ENCODE measurements at regions not wholly inside any gene's neighbourhood (a gene's known extent, or its start where the extent isn't known, plus 50 kb on each side); places are given as distances from the start of the nearest gene placed in this dataset.

DNA sequence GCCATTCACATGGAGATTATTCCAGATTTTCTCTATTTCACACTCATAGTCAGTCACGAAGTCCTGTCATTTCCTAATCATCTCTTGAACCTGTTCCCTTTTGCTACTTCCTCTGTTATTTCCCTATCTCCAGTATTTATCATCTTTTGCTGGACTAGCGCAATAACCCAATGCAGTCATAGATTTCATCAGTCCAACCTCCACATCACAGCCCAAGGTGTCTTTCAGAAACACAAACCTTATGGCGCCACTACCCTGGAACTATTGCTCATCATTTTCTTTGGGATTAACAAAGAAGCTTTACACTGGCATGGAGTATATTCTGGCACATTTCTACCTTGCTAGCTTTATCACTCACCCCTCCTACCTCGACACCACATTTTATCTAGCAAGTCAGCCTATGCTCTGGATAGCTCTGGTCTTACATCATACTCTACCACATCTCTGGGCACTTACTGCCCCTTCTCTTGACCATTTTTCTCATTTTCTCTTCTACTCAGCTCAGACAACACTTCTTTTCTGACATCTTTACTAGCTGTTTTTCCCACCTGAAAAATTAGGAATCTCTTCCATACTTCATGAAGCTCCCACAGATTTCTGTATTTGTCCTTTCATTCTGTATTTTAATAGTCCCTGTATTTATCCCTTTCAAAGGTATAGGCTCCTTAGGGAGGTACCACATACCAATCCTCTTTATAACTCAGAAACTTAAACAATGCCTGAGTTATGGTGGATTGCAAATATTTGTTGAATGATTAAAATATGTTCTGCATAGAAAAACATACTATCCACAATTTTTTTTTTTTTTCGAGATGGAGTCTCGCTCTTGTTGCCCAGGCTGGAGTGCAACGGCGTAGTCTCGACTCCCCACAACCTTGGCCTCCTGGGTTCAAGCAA is 534.7 kb downstream of the KLF12 start:
- no peak for DNase-seq

DNA sequence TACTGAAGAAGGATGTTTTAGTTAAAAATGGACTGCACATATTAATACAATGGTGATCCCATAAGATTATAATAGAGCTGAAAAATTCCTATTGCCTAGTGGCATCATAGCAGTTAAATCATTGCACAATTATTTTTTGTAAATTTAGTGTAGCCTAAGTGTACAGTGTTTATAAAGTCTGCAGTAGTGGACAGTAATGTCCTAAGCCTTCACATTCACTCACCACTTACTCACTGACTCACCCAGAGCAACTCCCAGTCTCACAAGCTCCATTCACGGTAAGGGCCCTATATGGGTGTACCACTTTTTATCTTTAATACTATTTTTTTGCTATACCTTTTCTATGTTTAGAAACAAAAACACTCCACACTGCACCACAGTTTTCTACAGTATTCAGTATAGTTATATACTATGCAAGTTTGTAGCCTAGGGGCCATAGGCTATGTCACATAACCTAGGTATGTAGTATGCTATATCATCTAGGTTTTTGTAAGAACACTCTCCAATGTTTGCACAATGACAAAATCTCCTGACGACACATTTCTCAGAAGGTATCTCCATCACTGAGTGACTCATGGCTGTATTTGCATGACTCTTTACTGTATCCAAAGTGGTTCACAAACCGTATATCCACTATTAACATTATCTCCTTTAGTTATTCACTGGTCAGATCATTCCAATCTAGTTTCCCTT is 536.0 kb downstream of the KLF12 start:
- no peak for DNase-seq

DNA sequence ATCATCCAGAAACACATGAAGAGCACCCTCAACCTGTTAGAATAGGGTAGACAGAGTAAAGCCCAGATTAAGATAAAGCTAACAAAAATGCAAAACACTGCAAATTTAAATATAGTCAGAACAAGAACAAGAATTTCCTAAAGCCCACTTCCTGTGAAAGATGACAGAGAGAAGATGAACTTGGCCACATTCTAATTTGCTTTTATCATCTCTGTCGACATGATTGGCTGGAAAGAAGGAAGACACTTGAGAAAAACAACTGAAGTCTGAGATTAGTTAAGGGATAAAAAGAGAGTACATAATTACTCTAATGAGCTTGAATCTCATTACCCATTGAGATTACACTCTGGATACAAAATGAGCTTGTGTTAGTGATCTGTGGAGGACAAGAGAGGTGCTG is 537.6 kb downstream of the KLF5 start:
- no peak for DNase-seq

DNA sequence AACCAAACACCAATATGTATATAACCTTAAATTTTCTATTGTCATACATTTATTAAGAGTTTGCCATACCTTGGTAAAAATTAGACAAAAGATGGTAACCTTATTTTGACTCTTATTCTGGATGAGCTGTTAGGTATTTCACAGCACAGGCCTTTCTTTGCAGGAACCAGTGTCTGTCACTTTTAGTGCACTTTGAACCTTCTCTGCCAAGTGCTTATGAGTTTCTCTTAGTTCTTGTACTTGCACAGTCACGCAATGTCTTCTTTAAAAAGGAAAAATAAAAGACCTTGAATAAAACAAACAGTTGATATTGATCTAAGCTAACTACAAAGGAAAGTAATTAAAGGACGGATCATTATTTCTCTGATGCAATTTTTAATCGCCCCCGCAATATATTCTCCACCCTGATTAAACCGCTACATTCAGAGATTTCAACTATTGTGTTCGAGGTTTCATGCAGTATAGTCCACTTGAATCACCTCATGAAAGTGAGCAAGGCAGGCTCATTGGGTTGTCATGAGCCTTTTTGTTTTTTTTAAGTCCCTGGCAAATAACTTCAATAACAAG is 534.5 kb downstream of the KLF5 start:
- DNase-seq = no peak

DNA sequence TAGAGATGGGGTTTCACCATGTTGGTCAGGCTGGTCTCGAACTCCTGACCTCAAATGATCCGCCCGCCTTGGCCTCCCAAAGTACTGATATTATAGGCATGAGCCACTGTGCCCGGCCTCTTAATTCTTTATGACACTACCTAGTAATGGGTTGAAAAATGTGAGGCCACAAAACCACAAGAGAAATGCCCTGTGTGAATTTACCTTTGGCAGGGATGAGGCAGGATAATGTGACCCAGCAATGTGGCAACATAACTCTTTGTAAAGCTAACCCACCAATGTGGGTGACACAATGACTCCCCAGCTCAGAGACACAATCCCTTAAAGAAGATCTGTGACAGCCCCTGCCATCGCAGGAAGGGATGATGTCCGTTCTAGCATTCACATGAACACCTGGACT is 533.1 kb downstream of the KLF5 start:
- no peak for DNase-seq

DNA sequence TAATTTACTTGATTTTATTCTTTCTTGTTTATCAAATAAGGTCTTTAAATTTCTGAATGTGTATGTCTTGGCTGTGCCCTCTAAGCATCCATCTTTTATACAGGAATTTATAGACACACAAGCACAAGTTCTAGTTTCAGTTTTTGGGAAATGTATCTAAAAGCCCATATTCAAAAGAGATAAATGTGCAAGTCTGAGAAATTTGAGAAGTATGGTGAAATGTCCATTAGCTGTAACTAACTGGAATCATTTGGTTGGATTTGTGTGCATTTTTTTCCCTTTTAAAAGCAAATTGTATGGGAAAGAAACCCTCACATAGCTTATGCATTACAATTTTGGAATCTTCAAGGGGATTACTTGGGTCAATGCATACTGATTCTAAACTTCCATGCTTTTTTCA is 532.0 kb downstream of the KLF5 start:
- DNase-seq = no peak

DNA sequence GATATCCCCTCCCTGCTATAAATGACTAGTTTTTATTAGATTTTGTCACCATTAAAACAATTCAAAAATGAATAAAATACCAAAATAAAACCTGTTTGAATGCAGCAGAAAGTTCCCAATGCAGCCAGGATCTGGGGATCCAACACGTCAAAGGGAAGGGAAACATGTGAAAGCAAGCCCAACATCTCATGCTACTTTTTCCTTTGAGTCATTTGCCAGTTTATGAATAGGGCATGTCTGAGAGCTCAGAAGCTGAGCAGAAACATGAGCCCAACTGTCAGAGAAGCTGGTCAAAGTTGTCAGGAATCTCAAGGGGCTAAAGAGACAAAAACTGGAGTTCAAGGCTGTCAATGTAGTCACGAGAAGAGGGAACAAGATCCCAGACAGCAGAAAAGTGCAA is 526.4 kb downstream of the KLF5 start:
- no peak for DNase-seq

DNA sequence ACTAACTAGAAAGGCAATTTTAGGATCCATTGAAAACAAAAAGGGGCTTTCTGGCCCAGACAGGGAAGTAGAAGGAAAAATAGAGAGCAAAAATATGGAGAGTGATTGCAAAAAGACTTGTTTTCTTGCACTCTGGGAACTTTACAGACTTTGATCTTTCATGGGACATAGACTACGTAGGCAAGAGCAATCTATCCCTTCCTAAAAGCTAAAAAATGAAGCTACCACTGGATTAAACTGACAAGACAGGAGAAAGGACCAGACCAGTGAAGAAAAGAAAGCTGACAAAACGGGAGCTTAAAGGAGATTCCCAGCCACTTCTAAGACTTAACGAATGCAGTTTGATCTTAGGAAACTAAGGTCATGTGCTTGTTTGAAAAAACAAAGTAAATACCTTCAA is 524.5 kb downstream of the KLF5 start:
- no peak for DNase-seq

DNA sequence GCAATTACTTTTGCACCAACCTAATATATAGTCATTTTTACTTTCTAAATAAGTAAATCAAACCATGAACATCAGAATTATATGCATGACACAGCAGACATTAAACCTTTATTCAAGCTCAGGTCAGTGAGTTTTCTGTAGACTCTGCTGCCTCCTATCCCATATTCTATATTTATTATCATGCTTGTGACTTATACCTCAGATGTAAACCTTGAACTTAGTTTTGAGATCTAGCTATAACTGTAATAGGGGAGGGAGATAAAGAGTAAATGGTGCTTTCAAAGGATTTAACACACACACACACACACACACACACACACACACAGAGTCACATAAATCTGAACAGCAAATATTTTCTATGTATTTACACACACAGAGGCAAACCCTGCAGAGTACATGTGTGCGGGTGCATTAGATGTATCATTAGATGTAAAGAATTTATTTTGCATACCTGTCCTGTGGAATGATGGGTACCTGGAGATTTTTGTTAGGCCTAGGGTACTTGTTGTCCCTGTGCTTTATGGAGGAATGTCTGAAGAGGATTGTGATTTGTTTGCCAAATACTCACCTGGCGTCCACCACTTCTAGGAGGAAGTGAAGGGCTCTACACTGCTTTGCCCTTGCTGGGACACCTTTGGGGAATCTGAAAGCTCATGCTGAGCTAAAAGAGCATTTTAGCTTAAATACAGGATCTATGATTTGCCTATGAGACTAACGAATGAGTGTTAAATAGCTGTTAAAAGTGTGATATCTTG is 521.9 kb downstream of the KLF5 start:
- DNase-seq = no peak

DNA sequence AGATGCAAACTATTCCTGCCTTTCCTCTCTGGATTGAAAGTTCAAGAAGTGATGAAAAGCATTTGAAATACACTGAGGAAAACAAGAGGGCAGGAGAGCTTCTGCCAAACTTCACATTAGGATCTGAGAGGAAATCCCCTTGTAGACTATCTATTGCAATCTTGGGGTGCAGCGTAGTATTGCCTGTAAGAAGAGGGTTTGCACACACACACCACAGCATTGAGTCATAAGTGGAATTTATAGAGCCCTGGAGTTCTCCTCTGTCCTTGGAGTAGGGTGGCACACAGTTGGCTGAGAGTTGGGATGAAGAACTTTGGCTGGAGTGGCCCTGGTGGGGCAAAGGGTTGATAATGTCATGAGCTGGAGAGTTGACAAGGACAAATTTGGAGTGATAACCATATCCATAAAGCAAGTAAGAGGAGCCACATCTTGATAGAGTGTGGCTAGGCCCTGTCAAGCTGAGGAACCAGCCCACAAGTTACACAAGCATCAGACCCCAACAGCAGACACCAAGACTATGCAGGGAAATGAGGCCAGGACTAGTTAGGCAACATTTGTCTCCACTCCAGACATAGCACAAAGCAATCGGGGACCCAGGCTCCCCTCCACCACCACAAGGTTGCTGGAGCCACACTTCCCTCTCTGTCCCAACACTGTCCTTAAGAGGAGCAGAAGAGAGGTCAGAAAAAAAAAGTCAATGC is 520.9 kb downstream of the KLF5 start:
- no peak for DNase-seq

DNA sequence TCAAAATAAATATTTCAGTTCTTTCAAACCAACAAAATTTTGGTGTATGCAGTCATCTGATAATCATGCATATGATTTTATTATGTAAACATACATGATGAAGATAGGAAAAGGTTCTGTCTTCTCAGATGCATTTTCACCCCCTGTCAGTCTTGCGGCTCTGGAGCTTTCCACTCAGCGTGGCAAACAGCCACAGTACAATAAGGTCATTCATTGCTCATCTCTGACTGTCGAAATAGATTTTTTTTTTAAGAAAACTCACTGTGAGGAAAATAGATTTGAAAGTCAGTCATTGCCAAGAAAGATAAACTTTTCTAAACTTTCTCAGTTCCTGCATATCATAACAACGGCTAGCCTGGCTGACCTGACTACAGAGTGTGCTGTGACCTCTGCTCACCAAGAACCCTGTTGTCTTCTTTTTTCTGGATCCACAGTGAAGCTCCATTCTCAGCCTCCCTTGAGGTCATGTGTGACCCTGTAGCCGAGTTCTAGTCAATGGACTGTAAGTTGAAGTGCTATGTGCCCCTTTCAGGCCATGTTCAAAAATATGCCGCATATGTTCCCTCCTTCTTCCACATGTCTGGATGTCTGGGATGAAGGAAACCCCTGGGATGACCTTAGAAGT is 519.6 kb downstream of the KLF5 start:
- no peak for DNase-seq

DNA sequence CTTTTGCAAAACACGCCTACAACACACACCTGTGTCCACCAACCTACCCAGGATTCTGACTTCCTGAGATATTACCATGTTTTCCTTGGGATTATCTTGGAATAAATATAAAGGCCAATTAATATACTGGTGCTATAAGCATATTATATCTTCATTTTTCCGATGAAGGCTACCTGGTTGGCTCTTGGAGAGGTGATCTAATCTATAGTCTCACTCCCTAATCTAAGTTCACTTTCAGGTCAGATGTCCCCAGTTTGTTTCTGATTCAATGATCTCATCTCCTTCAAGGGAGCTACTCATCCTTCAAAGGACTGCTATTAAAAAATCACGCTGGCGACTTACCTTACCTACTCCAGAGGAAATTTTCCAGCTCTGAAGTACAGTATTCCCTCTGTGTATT is 517.5 kb downstream of the KLF5 start:
- DNase-seq = no peak

DNA sequence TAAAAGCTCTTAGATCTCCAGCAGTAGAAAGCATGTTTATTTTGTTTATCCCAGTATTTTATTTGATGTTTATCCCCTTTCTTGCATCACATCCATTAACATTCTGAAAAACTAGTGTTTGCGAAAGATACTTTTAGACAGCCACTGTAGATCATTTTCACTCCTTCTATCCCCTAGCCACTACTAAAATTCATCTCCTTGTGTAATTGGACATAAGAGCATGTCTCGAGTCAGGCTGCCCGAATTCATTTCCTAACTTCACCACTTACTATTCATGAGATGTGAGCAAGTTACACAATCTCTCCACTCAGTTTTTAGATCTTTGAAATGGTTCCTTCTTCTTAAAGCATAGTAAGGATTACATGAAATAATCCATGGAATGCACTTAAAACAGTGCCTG is 514.0 kb downstream of the KLF5 start:
- no peak for DNase-seq

DNA sequence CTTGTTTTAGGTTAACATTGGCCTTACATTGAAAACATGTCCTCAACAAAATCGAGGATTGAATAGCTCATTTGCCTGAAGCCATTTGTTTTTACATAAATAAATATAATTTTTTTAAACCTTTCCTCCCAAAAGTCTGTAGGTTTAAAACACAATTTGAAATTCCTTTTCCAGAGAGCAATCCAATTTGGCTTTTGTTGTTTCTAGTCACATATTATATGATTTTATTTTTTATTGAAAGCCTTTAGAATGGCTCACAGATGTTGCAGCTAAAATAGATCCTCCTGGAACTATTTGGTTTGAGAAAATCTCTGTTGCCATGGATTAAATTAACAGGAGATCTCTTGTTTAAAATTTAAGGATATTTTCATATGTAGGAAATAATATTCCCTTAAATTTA is 512.6 kb downstream of the KLF5 start:
- DNase-seq = no peak

DNA sequence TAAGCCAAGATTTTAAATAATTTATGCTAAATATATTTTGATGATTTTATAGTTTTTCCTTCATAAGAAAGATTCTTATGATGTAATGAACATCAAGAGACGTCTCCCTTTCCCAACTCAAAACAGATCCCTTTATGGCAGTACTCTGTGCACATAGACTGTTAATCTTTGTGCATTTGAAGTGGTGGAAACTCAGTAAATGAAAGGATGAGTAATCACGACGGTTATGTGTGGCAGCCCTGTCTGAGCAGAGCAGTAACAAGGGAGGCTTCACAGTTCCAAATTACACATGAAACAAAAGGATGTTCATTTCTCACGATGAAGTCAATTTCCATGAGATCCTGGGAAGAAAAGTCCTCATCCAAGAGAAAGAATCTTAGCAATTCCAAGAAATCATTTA is 498.1 kb downstream of the KLF5 start:
- no peak for DNase-seq

DNA sequence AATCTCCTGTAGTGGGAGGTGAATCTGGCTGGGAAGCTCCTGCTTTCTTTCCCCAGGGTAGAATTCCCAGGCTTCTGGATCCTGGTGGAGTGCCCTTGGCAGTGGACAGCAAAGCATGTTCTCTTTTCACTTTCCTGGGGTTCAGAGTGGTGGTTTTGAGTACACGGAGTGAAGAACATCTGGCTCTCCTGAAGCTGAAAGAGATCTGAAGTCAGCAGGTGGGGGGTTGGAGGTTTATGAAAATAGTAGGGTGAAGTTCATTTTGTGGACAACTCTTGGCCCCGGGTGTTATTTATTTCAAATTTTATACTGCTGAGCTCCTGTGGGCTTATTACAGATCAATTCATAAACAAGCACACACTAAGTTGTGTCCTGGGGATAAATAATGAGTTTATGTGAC is 497.3 kb downstream of the KLF5 start:
- no peak for DNase-seq

DNA sequence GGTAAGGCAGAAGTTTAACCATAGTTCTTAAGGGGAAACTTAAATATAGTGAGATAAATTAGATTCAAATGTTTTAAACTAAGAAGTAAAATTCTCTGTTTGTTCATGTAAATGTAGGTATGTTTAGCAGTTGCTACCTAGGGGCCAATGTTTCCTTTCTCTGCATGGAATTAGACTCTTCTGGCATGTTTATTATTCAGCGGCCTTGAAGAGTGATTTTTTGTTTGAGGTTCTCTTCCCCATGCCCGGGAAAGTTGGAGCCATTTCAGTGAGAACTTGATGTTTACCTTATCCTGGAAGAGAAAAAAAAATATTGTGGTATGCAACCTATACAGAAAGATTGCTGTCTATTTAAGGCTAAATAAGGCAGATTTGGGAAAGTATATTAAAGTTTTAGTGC is 492.9 kb downstream of the KLF5 start:
- no peak for DNase-seq

DNA sequence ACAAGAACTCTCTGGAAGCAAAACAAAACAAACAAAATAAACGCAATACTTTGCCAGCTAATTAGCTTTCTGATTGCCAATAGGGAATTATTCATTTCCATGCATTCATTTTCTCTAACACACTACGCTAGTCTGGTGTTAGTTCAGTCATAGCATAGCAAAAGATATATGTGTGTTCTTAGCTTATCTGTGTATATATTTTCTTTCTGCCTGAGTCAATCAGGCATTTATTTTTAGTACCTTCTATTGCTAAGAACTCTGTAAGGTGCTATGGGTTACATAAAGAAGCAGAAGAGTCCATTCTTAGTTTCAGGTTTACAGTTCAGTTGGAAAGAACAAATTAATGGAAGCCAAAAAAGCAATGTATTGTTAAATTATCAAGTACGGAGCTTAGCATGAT is 490.9 kb downstream of the KLF5 start:
- DNase-seq = no peak

DNA sequence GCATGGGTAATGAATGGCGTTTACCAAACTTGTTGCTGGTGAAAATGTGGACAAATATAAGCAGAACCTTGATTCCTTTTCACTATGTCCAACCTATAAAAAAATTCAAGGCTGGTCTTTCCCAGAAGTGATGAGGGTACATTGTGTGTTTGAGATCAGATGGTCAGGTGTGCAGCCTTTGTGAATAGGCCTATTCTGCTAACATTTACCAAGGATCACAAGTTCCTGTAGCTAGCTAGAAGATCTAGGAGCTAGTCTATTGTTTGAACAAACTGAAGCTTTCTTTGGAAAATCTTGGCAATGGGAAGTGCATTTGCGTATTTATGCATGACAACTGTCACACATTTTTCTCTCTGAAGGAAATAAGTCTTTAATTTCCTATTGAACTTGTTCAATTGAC is 489.6 kb downstream of the KLF5 start:
- DNase-seq = no peak

DNA sequence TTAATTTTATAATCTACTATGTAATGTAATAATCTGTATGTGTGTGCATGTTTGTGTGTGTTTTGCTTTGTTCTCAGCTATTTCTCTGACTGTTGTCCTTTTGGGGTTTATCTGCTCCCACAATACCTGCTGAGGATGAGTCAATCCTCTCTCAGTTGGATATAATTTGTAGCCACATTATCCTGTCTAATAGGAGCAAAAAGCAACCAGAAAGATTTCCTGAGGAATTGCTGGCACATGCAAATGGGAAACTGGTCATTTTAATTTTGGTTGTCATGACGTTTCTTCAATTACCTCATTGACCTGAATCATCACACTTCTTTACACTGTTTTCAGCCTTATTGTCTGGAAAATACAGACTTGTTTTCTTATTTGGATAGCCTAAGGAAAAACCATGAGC is 488.4 kb downstream of the KLF5 start:
- DNase-seq = no peak

DNA sequence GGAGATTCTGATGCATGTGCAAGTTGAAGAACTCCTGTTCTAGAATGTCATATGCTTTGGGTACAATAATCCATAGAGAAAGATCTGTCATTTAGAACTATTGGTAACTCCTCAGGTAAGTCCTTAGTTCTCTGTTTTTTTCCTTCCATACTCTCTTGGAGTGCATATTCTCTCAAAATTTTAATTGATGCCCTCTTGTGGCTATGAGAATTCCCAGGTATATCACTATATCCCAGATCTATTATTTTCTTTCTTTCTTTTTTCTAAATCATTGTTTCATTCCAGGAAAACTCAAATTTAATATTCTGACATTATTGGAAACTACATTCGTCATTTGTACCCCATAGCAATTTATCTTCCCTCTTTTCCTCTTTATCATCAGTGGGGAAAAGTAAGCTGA is 485.4 kb downstream of the KLF5 start:
- no peak for DNase-seq

DNA sequence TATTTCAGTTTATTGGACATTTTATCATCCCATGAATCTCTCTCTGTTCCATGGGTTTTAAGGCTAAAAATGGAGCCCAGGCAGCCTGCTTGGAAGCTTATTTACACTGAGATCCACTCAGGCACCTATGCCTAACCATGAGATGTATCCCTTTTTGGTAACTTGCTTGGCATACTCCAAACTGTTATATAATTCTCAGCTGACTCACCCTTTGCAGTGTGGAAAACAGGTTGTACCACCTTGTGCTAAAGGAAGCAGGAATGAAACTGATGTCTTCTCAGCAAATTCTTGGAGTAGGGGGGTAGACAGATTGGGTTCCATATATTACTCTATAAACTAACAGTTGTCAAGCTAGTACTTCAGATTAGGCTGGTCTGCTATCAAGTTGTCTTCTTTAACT is 483.6 kb downstream of the KLF5 start:
- DNase-seq = no peak
